GM12878 (cell line): ENCODE measurements at regions not wholly inside any gene's neighbourhood (a gene's known extent, or its start where the extent isn't known, plus 50 kb on each side); places are given as distances from the start of the nearest gene placed in this dataset.

Source experiments
- CREM ChIP-seq: IDR thresholded peaks from 2 replicates; pipeline ENCODE4 v1.6.1; 2014; ENCODE audit warnings: antibody characterized with exemption, low read depth
- JUNB ChIP-seq: IDR thresholded peaks from 2 replicates; pipeline ENCODE4 v1.6.1; 2016; ENCODE audit warnings: antibody characterized with exemption, mild to moderate bottlenecking
- RAD21 ChIP-seq: IDR thresholded peaks from 2 replicates; pipeline ENCODE4 v1.6.1; 2011; ENCODE audit warnings: mild to moderate bottlenecking, low read depth, low read length, moderate library complexity; ENCODE audit not compliant: insufficient read depth
- SIN3A ChIP-seq: IDR thresholded peaks from 2 replicates; pipeline ENCODE4 v1.6.1; 2012; ENCODE audit warnings: low read depth, low read length, improper control_type of control experiment
- SREBF1 ChIP-seq: IDR thresholded peaks from 2 replicates; pipeline ENCODE4 v1.6.1; 2012; ENCODE audit warnings: mild to moderate bottlenecking, low read length

- TF ChIP-seq SIN3A (no peak), CREM (no peak), RAD21 (no peak), JUNB (peak; percentile 58), SREBF1 (no peak)
These were observed 194.6 kb downstream of the SOX2 start for GRCh38 chr3:181906338-181906737.
